ENCODE measurements at regions not wholly inside any gene's neighbourhood (a gene's known extent, or its start where the extent isn't known, plus 50 kb on each side); places are given as distances from the start of the nearest gene placed in this dataset.
A peak's percentile ranks its signal among the peaks of the same experiment; 100 is the strongest.
"Not testable (repeated sequence)": the region's sequence is repeated elsewhere in the genome, so short reads cannot be mapped to it uniquely, and the experiment has no call there.

GRCh38 chr4:129682586-129682985 lies 586.6 kb downstream of the C4orf33 start:
- DNase-seq (ENCODE audit: low spot score): no peak

GRCh38 chr4:129707949-129708348 lies 612.0 kb downstream of the C4orf33 start:
- DNase-seq (ENCODE audit: low spot score): no peak

GRCh38 chr4:129708784-129709183 lies 612.8 kb downstream of the C4orf33 start:
- no peak for DNase-seq (ENCODE audit: low spot score)

- DNase-seq (ENCODE audit: low spot score): no peak
Measured at GRCh38 chr4:129738175-129738574, 642.2 kb downstream of the C4orf33 start.

- DNase-seq (ENCODE audit: low spot score): no peak
Measured at GRCh38 chr4:129747756-129748155, 651.8 kb downstream of the C4orf33 start.

GRCh38 chr4:129748991-129749390 lies 653.0 kb downstream of the C4orf33 start:
- DNase-seq (ENCODE audit: low spot score): no peak

- no peak for DNase-seq (ENCODE audit: low spot score)
Measured at GRCh38 chr4:129751646-129752045, 655.7 kb downstream of the C4orf33 start.

GRCh38 chr4:129783596-129783995 lies 687.6 kb downstream of the C4orf33 start:
- no peak for DNase-seq (ENCODE audit: low spot score)

GRCh38 chr4:129788486-129788885 lies 692.5 kb downstream of the C4orf33 start:
- peak; percentile 26 for DNase-seq (ENCODE audit: low spot score)

- no peak for DNase-seq (ENCODE audit: low spot score)
Measured at GRCh38 chr4:129804461-129804981, 708.6 kb downstream of the C4orf33 start.

- no peak for DNase-seq (ENCODE audit: low spot score)
Measured at GRCh38 chr4:129806986-129807385, 711.0 kb downstream of the C4orf33 start.

GRCh38 chr4:129808242-129808641 lies 712.3 kb downstream of the C4orf33 start:
- no peak for DNase-seq (ENCODE audit: low spot score)

GRCh38 chr4:129821073-129821472 lies 725.1 kb downstream of the C4orf33 start:
- DNase-seq (ENCODE audit: low spot score): no peak

- DNase-seq (ENCODE audit: low spot score): no peak
Measured at GRCh38 chr4:129821963-129822362, 726.0 kb downstream of the C4orf33 start.

GRCh38 chr4:129822701-129823100 lies 726.7 kb downstream of the C4orf33 start:
- DNase-seq (ENCODE audit: low spot score): no peak

GRCh38 chr4:129823105-129823504 lies 727.2 kb downstream of the C4orf33 start:
- DNase-seq (ENCODE audit: low spot score): no peak

GRCh38 chr4:129829373-129829772 lies 733.4 kb downstream of the C4orf33 start:
- DNase-seq (ENCODE audit: low spot score): no peak

GRCh38 chr4:129839687-129840086 lies 743.7 kb downstream of the C4orf33 start:
- no peak for DNase-seq (ENCODE audit: low spot score)

GRCh38 chr4:129842096-129842495 lies 746.1 kb downstream of the C4orf33 start:
- no peak for DNase-seq (ENCODE audit: low spot score)

- no peak for DNase-seq (ENCODE audit: low spot score)
Measured at GRCh38 chr4:129852434-129852833, 756.5 kb downstream of the C4orf33 start.

- not testable (repeated sequence) for DNase-seq (ENCODE audit: low spot score)
Measured at GRCh38 chr4:129853685-129854467, 757.9 kb downstream of the C4orf33 start.

GRCh38 chr4:129862461-129862860 lies 766.5 kb downstream of the C4orf33 start:
- no peak for DNase-seq (ENCODE audit: low spot score)

- no peak for DNase-seq (ENCODE audit: low spot score)
Measured at GRCh38 chr4:129863206-129863605, 767.3 kb downstream of the C4orf33 start.

GRCh38 chr4:129883996-129884395 lies 788.0 kb downstream of the C4orf33 start:
- no peak for DNase-seq (ENCODE audit: low spot score)
